GM13977 (cell line): ENCODE measurements at regions not wholly inside any gene's neighbourhood (a gene's known extent, or its start where the extent isn't known, plus 50 kb on each side); places are given as distances from the start of the nearest gene placed in this dataset.
A peak's percentile ranks its signal among the peaks of the same experiment; 100 is the strongest.

Source experiments
- DNase-seq: peaks from one replicate; pipeline ENCODE4 v3.0.0; 2012; ENCODE audit warnings: low spot score
- in situ Hi-C: fragments of 300-500 bp; cut with MboI; formaldehyde crosslinking; loops from one replicate; pipeline ENCODE4 v1.12.0; 2022; ENCODE audit warnings: low sequenced_read_pairs, low pct_unique_long_range_greater_than_20kb, mixed read lengths, inconsistent platforms; ENCODE audit not compliant: unreplicated experiment
- TF ChIP-seq, protein P1 (sequence below): IDR thresholded peaks from 2 replicates; pipeline ENCODE4 v1.5.1; 2012; ENCODE audit warnings: mild to moderate bottlenecking, control low read depth; ENCODE audit not compliant: insufficient read depth; ENCODE audit errors: extremely low read depth, missing control alignments

- TF ChIP-seq, protein P1, sequence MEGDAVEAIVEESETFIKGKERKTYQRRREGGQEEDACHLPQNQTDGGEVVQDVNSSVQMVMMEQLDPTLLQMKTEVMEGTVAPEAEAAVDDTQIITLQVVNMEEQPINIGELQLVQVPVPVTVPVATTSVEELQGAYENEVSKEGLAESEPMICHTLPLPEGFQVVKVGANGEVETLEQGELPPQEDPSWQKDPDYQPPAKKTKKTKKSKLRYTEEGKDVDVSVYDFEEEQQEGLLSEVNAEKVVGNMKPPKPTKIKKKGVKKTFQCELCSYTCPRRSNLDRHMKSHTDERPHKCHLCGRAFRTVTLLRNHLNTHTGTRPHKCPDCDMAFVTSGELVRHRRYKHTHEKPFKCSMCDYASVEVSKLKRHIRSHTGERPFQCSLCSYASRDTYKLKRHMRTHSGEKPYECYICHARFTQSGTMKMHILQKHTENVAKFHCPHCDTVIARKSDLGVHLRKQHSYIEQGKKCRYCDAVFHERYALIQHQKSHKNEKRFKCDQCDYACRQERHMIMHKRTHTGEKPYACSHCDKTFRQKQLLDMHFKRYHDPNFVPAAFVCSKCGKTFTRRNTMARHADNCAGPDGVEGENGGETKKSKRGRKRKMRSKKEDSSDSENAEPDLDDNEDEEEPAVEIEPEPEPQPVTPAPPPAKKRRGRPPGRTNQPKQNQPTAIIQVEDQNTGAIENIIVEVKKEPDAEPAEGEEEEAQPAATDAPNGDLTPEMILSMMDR: no peak
- no peak for DNase-seq
- in situ Hi-C loops: no loop called here
Measured at GRCh38 chr2:736939-737338, 59.7 kb upstream of the TMEM18 start.

DNA sequence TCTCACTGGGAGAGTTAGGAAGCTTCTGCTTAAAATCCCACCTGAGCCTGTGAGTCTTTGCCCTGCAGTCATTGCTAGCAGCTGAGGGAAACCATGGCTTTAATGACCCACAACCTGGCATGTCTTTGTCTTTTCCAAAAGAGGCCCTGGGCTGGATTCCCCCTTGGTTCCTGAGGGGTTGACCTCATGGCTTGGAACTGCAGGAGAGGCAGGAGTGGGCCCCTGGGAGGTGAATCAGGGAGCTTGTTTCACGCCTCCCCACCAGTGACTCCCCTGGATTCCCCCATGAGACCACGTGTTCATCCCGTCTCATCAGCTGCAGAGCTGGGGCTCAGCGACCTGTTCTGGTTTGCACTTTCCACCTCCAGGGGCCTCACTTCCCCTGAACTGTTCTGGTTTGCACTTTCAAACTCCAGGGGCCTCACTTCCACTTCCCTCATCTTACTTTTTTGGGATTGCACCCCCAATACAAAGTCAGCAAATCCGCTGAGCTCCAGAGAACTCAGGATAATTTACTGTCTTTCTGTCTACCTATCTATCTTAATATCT is 58.5 kb upstream of the TMEM18 start:
- in situ Hi-C loops: no loop called here
- DNase-seq: peak; percentile 58
- TF ChIP-seq, protein P1: no peak

GRCh38 chr2:734496-734895 is 57.3 kb upstream of the TMEM18 start:
- TF ChIP-seq, protein P1: no peak
- in situ Hi-C loops: no loop called here
- DNase-seq: no peak

DNA sequence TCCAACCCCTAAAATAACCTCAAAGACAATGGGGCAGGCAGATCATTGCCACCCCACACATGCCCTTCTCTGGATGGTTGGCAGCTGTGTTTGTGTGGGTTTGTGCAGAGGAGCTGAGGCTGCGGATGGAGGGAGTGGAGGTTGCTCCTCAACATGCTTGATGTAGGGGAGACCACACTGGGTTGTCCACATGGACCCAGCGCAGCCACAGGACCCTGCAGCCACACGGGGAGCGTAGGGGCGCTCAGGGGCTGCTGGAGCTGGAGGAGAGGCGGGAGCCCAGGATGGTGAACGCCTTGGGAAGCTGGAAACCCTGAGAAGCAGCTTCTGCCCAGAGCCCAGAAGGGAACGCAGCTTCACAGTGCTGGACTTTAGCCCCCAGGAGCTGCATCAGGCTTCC is 56.3 kb upstream of the TMEM18 start:
- TF ChIP-seq, protein P1: no peak
- in situ Hi-C loops: no loop called here
- DNase-seq: no peak

- no peak for DNase-seq
- TF ChIP-seq, protein P1: no peak
- in situ Hi-C loops: no loop called here
Measured at GRCh38 chr2:733001-733400, 55.8 kb upstream of the TMEM18 start.

DNA sequence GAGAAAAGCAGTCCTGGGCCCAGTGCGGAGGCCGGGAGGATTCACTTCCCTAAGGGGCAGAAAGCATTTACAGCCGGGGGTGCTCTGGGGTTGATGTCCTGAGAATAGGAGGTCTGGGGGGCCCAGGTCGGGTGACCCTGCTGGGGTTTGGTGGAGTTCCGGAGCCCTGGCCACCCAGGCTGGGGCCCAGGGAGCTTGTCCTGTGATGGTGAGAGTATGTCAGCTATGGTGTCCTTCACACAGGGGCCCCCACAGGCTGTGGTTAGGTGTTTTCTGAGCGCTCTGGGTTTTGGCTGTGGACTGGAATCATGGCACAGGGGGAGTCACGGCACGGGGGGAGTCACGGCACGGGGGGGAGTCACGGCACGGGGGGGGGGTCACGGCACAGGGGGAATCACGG is 54.5 kb upstream of the TMEM18 start:
- in situ Hi-C loops: no loop called here
- TF ChIP-seq, protein P1: no peak

DNA sequence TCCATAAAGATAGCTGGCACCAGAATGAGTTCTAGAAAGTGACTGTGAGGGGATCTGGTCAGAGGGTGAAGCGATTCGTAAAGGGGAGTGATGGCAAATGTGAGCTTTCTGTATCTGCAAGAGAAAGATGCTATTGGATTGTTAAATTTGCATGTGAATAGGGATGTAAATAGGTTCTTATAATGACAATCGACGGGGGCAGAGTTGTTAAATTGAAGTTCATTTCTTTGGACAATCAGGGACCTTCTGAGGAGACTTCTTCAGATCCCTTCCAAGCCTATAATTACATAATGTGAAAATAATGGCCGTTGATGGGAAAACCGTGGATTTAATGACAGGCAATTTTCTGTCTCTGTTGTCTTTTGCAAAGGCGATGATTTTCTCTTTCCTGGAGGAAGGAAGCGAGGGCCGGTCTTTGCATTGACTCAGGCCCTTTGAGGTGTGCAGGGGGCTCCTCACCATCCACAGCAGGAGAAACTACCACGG is 52.2 kb upstream of the TMEM18 start:
- TF ChIP-seq, protein P1: no peak
- in situ Hi-C loops: no loop called here
- DNase-seq: no peak

More for the DNA sequence above, 54.5 kb upstream of the TMEM18 start:
- no peak for DNase-seq
